B cell (primary cell): ENCODE measurements at regions not wholly inside any gene's neighbourhood (a gene's known extent, or its start where the extent isn't known, plus 50 kb on each side); places are given as distances from the start of the nearest gene placed in this dataset.

ENCODE experiments used
- CTCF ChIP-seq: fragments of 200-600 bp; IDR thresholded peaks from one replicate; pipeline ENCODE4 v1.8.0; 2022; ENCODE audit warnings: antibody characterized with exemption, mild to moderate bottlenecking
- EZH2 ChIP-seq: IDR thresholded peaks from 2 replicates; pipeline ENCODE4 v1.6.1; 2012; ENCODE audit warnings: borderline replicate concordance, low read depth, mild to moderate bottlenecking, moderate library complexity, low read length; ENCODE audit not compliant: insufficient read depth, poor library complexity, severe bottlenecking

DNA sequence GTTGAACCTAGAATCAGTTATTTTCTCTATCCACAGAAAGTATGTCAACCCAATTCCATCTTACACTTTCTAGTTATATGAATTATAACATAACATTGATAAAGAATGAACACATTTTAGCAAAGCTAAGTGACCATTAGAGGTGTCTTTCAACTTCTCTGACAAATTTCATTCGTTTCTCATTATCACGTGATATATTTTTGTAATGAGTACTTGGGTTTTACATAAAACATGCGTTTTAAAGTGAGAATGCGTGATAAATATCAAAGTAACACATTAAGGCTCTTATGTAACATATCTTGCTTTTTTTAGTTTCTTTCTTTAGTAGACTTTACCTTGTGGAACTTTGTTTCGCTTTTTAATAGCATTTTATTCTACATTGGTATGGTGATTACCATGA lies 1715.1 kb upstream of the IGFBP7 start:
- TF ChIP-seq CTCF (no peak), EZH2 (no peak)
